ENCODE measurements at regions not wholly inside any gene's neighbourhood (a gene's known extent, or its start where the extent isn't known, plus 50 kb on each side); places are given as distances from the start of the nearest gene placed in this dataset.

GRCh38 chr19:30739394-30739793, 367.2 kb downstream of the ZNF536 start:
- DNase-seq (ENCODE audit: low read depth): no peak

DNA sequence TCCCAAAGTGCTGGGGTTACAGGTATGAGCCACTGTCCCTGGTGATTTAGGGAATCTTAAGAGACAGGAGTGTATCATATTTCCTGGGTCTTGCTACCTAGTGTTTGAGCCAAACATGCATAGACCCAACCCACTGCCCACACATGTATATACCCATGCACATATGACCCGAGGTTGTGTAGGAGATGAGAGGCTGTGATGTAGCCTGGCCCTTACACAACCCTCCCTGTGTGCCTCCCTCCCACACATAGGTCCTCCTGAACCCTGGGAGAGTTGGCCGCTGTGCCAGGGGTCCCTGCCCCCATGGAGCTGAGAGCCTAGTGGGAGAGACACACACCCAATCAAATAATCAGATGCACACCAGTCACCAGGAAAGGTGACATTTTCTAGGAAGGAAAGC, 365.9 kb downstream of the ZNF536 start:
- DNase-seq (ENCODE audit: low read depth): no peak

- no peak for DNase-seq (ENCODE audit: low read depth)
Observed at GRCh38 chr19:30734669-30735068, 362.5 kb downstream of the ZNF536 start.

- DNase-seq (ENCODE audit: low read depth): no peak
Observed at GRCh38 chr19:30733826-30734550, 361.8 kb downstream of the ZNF536 start.

- DNase-seq (ENCODE audit: low read depth): no peak
Observed at GRCh38 chr19:30731591-30731990, 359.4 kb downstream of the ZNF536 start.

GRCh38 chr19:30729451-30729850, 357.3 kb downstream of the ZNF536 start:
- no peak for DNase-seq (ENCODE audit: low read depth)

DNA sequence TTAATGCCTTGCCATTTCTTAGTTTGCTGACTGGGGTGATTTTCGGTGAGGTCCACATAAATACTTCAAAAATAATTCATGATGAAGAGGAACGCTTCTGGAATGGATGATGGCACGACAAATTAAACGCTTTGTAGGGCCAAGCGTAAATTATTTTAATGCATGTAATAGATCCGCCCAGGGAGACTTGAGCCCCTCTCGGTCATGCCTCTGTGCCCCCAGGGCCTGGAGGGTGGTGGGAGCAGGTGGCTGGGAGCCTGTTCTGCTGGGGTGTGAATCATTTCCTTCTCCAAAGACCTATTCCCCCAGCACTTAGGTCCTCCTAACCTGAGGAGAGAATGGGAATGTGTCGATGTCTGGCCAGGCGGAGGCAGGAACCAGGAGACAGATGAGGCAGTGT, 350.6 kb downstream of the ZNF536 start:
- no peak for DNase-seq (ENCODE audit: low read depth)

DNA sequence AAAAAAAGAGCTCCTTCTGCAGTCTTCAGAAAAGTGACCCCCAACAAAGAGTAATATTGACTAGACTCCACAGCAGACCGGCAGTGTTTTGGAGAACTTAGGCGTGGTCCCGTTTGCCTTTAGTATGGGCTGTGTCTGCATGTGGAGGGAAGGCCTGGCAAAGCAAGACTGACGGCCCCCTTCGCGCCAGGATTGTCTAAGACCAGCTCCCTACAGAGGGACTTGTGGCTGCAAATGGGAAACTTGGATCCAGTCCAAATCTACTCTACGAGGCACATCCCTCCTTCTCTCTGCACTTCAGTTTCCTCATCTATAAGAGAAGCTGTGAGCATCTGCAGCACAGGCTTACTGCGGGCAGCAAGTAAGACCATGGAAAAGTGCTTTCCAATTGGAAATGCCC, 350.0 kb downstream of the ZNF536 start:
- DNase-seq (ENCODE audit: low read depth): no peak

DNA sequence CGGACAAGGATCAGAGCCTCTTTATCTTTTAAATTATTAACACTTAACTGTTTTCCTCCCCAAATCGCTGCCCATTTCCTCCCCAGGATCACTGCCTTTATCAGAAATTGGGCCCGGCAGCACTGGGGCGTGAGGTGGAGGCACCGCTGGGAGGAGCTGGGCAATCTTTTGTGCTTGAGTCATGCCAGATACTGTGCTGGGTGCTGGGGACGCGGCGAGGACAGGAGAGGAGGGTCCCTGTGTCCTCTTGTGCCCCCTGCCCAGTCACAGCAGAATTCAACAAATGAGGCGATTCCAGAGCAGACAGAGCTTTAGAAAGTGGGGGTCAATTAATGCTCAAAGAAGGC, 347.8 kb downstream of the ZNF536 start:
- no peak for DNase-seq (ENCODE audit: low read depth)

DNA sequence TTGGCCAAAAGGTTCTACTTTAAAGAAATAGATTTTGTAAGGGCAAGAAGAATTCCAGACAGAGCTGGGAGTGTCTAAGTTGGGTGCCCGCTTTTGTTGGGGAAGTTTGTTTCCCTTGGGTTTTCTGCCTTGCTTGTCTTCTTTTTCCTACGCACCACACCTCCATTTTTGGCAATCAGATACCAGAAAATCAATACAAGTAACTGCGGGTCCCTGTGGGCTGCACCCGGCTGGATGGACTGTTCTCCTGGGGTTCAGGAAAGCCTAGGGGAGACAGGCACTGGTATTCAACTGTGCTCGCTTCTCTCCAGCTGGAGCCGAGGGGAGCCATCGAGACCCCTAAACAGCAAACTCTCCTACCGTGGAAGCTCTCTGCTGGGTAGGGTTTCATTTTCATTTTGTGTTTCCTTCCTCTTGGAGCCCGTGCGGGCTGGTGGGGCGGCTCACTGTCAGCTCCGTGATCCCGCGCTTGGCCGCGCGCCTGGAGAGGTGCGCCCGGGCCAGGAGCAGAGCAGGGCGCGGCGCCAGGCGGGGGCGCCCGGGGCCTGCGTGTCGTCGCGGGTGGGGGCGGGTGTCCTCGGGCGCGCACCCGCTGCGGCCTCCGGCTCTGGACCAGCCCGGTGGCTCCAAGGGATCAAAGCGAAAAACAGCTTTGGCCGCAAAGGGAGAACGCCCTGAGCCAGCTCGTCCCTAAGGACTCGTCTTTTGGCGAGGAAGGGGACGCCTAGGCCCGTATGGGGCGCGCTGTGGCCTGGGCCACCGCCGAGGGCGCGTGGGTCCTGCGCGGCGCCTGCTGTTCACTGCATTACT, 347.2 kb downstream of the ZNF536 start:
- DNase-seq (ENCODE audit: low read depth): no peak

- no peak for DNase-seq (ENCODE audit: low read depth)
Observed at GRCh38 chr19:30718707-30719106, 346.5 kb downstream of the ZNF536 start.

GRCh38 chr19:30718014-30718413, 345.8 kb downstream of the ZNF536 start:
- no peak for DNase-seq (ENCODE audit: low read depth)

GRCh38 chr19:30717381-30717780, 345.2 kb downstream of the ZNF536 start:
- no peak for DNase-seq (ENCODE audit: low read depth)

GRCh38 chr19:30712431-30713337, 340.5 kb downstream of the ZNF536 start:
- DNase-seq (ENCODE audit: low read depth): no peak

DNA sequence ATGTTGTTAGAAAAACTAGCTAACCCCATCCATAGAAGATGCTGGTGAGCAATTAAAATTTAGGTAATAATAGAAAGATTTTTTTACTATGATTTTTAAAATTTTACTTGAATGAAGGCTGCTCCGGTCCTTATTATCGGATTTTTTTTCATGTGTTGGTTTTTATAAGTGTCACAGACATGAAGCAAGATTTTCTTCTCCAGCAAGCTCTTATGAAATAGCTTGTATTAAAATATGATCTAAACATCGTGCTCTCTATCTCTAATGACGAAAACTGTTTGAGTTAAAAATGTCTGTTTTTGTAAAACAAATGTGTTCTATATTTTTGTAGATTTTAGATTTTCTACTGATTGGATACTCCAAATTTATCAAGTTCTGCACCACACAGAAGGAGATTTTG, 339.6 kb downstream of the ZNF536 start:
- no peak for DNase-seq (ENCODE audit: low read depth)

DNA sequence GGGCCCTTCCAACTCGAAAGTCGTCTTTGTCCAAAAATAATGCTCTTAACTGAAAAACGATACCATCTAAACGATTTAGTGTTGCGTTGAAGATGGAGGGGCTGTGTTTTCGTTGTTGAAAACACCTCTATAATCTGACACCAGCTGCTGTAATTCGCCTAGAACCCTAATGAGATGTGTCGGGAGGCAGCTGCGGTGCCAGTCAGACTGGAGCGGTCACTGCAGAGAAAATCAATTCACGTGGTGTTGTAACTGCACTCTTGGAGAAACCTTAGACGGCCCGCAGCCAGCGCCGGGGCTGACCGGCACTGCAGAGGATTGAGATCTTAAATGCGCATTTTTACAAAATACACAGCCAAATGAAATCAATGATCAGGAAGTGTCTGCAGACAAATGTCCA, 339.1 kb downstream of the ZNF536 start:
- DNase-seq (ENCODE audit: low read depth): no peak

DNA sequence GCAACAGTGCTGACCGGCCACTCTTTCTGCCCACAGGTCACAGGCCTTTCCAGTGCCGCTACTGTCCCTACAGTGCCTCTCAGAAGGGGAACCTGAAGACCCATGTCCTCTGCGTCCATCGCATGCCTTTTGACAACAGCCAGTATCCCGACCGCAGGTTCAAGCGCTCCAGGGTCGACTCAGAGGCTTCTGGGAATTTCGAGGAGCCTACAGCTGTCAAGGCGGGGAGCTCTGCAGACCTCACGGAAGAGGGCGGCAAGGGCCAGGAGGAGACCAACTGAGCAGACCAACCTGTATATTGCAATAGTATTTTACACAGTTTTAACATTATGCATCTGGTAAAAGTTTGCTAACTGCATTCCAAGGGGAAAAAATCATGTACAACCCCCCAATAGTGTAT, 338.5 kb downstream of the ZNF536 start:
- DNase-seq (ENCODE audit: low read depth): no peak

GRCh38 chr19:30708416-30709178, 336.4 kb downstream of the ZNF536 start:
- no peak for DNase-seq (ENCODE audit: low read depth)

- no peak for DNase-seq (ENCODE audit: low read depth)
Observed at GRCh38 chr19:30704771-30705330, 332.7 kb downstream of the ZNF536 start.

DNA sequence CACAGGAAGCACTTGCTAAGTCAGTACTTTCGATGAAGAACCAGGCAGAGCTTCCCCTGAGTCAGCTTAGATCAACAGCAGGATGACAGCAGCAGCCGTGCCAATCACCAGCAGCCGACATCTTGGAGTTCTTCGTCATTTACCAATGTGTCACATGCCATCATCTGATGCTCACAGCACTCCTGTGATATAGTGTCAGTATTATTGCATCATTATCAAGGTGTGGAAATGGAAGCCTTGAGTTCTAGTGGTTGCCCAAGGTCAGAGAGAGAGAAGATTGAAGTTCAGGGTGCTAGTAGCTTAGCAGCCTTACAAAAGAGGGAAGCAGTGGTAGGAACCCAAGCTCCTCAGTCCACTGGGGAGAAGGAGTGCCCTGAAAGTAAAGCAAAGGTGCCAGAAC, 331.5 kb downstream of the ZNF536 start:
- no peak for DNase-seq (ENCODE audit: low read depth)

DNA sequence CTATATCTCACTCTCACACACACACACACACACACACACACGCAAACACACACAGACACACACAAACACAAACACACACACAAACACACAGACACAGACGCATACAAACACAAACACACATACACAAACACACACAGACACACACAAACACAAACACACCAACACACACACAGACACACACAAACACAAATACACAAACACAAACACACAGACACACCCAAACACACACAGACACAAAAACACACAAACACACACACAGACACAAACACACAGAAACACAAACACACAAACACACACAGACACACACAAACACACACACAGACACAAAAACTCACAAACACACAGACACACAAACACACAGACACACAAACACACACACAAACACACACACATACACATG, 329.0 kb downstream of the ZNF536 start:
- no peak for DNase-seq (ENCODE audit: low read depth)

DNA sequence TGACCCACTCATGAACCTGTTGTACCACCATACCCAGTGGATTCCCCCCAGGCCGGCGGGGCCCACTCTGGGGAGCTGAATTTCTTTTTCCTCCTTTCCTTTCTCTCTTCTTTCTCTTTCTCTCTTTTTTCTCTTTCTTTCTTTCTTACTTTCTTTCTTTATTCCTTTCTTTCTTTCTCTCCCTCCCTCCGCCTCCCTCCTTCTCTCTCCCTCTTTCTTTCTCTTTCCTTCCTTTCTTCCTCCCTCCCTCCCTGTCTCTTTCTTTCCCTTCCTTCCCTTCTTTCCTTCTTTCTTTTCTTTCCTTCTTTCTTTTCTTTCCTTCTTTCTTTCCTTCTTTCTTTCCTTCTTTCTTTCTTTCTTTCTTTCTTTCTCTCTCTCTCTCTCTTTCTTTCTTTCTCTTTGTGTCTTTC, 327.7 kb downstream of the ZNF536 start:
- no peak for DNase-seq (ENCODE audit: low read depth)

All from amniotic epithelial cell (primary cell).